HUES6 (cell line): ENCODE measurements at regions not wholly inside any gene's neighbourhood (a gene's known extent, or its start where the extent isn't known, plus 50 kb on each side); places are given as distances from the start of the nearest gene placed in this dataset.

Experiments
- H3K27ac ChIP-seq: 2 replicates; pipeline ENCODE4 v1.7.0; 2013; ENCODE audit warnings: low read depth, mild to moderate bottlenecking, low read length, inconsistent platforms
- H3K27me3 ChIP-seq: 2 replicates; pipeline ENCODE4 v1.6.1; 2013; ENCODE audit warnings: low read length; ENCODE audit not compliant: control insufficient read depth, insufficient read depth
- H3K36me3 ChIP-seq: 2 replicates; pipeline ENCODE4 v1.6.1; 2013; ENCODE audit warnings: low read length; ENCODE audit not compliant: control insufficient read depth, insufficient read depth
- H3K4me1 ChIP-seq: 2 replicates; pipeline ENCODE4 v1.6.1; 2013; ENCODE audit warnings: low read length; ENCODE audit not compliant: control insufficient read depth, insufficient read depth
- H3K4me3 ChIP-seq: 2 replicates; pipeline ENCODE4 v1.5.1; 2013; ENCODE audit warnings: low read depth, low read length
- H3K9ac ChIP-seq: one replicate; pipeline ENCODE4 v1.6.1; 2013; ENCODE audit warnings: mild to moderate bottlenecking, low read length
- H3K9me3 ChIP-seq: 2 replicates; pipeline ENCODE4 v1.6.1; 2013; ENCODE audit warnings: low read depth, low read length; ENCODE audit not compliant: control insufficient read depth, insufficient read depth

DNA sequence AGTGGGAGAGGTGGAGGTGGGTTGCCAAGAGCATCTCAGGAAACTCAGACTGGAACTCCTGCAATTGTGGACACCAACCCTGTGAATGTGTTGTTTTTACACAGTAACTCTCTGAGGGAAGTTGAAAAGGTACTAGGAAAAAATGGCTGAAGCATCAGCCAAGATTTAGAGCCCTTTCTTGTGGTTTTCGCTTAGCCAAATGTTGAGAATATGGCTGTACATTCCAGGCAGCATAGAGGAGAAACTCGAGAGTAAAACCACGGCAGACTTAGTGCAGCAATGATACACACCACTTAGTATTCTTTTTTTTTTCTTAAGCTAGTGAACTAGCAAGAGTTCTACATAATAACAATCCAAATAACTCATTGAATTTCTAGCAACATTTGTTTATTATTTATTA, 309.7 kb upstream of the MTNR1B start:
- Histone ChIP-seq H3K27me3 (no peaks in the 10 kb centered on the region), H3K9ac (no peak overlapping the region), H3K4me1 (no peaks in the 10 kb centered on the region), H3K27ac (no peak overlapping the region), H3K36me3 (no peaks in the 10 kb centered on the region), H3K9me3 (no peaks in the 10 kb centered on the region), H3K4me3 (no peak overlapping the region)

- Histone ChIP-seq H3K4me3 (no peak overlapping the region), H3K27me3 (no peaks in the 10 kb centered on the region), H3K4me1 (no peaks in the 10 kb centered on the region; the same call in 1 of the 2 replicates), H3K27ac (no peak overlapping the region), H3K9me3 (no peaks in the 10 kb centered on the region), H3K36me3 (no peaks in the 10 kb centered on the region), H3K9ac (no peak overlapping the region)
Observed at GRCh38 chr11:92662601-92663360, 306.7 kb upstream of the MTNR1B start.

GRCh38 chr11:92663539-92663938, 305.9 kb upstream of the MTNR1B start:
- Histone ChIP-seq H3K27ac (no peak overlapping the region), H3K9me3 (no peaks in the 10 kb centered on the region), H3K4me1 (no peaks in the 10 kb centered on the region; the same call in 1 of the 2 replicates), H3K4me3 (no peak overlapping the region), H3K36me3 (no peaks in the 10 kb centered on the region), H3K27me3 (no peaks in the 10 kb centered on the region), H3K9ac (no peak overlapping the region)

- Histone ChIP-seq H3K4me1 (peaks cover 6% of the 10 kb centered on the region; the same call in 1 of the 2 replicates), H3K27me3 (no peaks in the 10 kb centered on the region), H3K36me3 (no peaks in the 10 kb centered on the region), H3K9ac (no peak overlapping the region), H3K9me3 (no peaks in the 10 kb centered on the region), H3K27ac (no peak overlapping the region), H3K4me3 (no peak overlapping the region)
Observed at GRCh38 chr11:92667486-92668152, 301.8 kb upstream of the MTNR1B start.

DNA sequence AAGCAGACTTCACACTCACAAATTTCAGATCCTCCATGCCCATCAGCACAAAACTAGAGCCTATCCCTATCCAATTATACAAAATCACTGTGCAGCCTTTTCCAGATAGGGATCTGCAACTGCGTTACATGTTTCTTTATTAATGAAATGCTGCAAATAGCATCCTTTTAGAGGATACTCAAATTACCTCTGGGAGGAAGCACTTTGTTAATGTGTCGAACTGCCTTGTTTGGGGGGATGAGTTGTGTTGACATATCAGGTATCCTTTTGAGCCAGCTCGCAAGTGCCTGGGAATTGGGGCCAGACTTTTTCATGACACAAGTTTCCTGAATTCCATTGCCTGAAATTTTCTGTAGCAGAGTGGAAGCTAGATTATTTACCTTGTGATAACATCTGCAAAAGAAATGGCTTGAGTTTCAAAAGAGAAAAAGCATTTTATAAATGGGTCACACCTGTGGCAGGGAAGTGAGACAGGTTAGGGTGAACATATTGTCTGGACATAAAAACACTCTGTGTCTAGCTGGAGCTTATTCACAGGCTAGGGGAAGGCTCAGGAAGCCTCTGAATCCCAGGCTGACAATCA, 299.1 kb upstream of the MTNR1B start:
- Histone ChIP-seq H3K36me3 (no peaks in the 10 kb centered on the region), H3K27me3 (no peaks in the 10 kb centered on the region), H3K9me3 (no peaks in the 10 kb centered on the region), H3K4me1 (peaks cover 6% of the 10 kb centered on the region; the same call in 1 of the 2 replicates), H3K27ac (no peak overlapping the region), H3K4me3 (no peak overlapping the region), H3K9ac (no peak overlapping the region)

- peaks cover 6% of the 10 kb centered on the region; the same call in 1 of the 2 replicates for H3K4me1 ChIP-seq
- no peaks in the 10 kb centered on the region for H3K9me3 ChIP-seq
- H3K4me3 ChIP-seq, result no peak overlapping the region
- H3K9ac ChIP-seq, result no peak overlapping the region
- H3K27me3 ChIP-seq, result no peaks in the 10 kb centered on the region
- no peak overlapping the region for H3K27ac ChIP-seq
- H3K36me3 ChIP-seq, result no peaks in the 10 kb centered on the region
Observed at GRCh38 chr11:92671081-92671480, 298.4 kb upstream of the MTNR1B start.

DNA sequence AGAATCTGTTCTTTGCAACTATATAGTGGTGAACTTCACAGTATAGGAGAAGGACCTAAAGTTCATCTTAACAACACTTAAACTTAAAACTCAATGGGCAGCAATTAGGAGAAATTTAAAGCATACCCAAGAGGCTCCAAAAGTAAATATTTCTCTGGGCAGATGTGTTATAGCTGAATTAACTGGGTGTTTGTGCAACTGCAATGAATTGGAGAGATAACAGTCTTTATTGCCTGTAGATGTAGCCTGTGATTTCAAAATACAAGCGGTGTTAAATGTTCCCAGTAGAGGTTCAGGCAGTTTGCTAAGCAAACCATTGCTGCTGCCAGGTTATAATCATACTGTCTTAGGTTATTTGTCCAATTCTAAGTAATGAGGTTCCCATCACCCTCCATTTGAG, 294.1 kb upstream of the MTNR1B start:
- Histone ChIP-seq H3K4me3 (no peak overlapping the region), H3K27ac (no peak overlapping the region), H3K27me3 (no peaks in the 10 kb centered on the region), H3K4me1 (0 out of 2 replicates have a peak, but pooled peaks cover 4% of the 10 kb centered on the region), H3K9ac (no peak overlapping the region), H3K36me3 (no peaks in the 10 kb centered on the region), H3K9me3 (peaks cover 7% of the 10 kb centered on the region; the same call in 1 of the 2 replicates)

DNA sequence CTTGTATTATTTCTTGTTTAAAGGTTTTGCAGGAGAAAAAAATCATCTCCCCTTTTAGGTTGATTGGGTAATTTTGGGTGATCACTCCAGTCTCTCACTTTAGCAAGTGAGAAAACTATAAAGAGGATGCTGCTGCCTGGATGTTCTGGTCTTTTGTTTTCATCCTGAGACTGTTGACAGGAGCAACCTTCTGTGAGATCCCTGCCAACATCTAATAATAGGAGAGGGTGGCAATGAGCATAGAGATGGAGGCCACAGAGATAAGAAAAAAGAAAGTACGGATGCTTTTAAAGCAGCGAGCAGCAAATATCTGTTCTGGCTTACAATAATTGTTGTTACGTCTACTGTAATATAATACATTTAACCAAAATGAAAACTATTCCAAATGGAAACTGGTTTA, 293.6 kb upstream of the MTNR1B start:
- Histone ChIP-seq H3K4me1 (no peaks in the 10 kb centered on the region), H3K9me3 (peaks cover 7% of the 10 kb centered on the region; the same call in 1 of the 2 replicates), H3K9ac (no peak overlapping the region), H3K27me3 (no peaks in the 10 kb centered on the region), H3K27ac (no peak overlapping the region), H3K36me3 (no peaks in the 10 kb centered on the region), H3K4me3 (no peak overlapping the region)

- Histone ChIP-seq H3K27ac (no peak overlapping the region), H3K4me1 (no peaks in the 10 kb centered on the region), H3K4me3 (no peak overlapping the region), H3K9ac (no peak overlapping the region), H3K9me3 (peaks cover 7% of the 10 kb centered on the region; the same call in 1 of the 2 replicates), H3K27me3 (no peaks in the 10 kb centered on the region), H3K36me3 (no peaks in the 10 kb centered on the region)
Observed at GRCh38 chr11:92678008-92678611, 291.3 kb upstream of the MTNR1B start.

- no peak overlapping the region for H3K9ac ChIP-seq
- no peak overlapping the region for H3K27ac ChIP-seq
- no peak overlapping the region for H3K4me3 ChIP-seq
- no peaks in the 10 kb centered on the region for H3K27me3 ChIP-seq
- H3K36me3 ChIP-seq, result no peaks in the 10 kb centered on the region
- H3K9me3 ChIP-seq, result peaks cover 7% of the 10 kb centered on the region; the same call in 1 of the 2 replicates
- H3K4me1 ChIP-seq, result no peaks in the 10 kb centered on the region
Observed at GRCh38 chr11:92681586-92681985, 287.9 kb upstream of the MTNR1B start.

DNA sequence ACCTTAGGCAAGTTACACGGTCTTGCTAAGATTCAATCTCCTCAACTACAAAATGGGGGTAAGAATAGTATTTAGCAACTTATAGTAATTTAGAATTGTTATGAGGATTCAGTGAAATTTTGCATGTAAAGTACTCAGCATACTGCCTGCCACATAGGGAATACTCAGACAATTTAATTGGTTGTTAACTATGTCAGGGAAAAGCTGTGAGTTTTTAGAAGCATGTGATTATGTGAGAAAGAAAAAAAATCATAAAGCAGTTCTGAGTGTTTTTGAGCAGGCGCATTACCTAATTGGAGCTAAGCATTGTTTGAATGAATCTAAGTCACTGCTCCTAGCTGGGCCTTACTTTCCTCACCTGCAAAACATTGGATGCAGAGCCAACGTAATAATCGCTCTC, 287.3 kb upstream of the MTNR1B start:
- Histone ChIP-seq H3K9me3 (peaks cover 7% of the 10 kb centered on the region; the same call in 1 of the 2 replicates), H3K27ac (no peak overlapping the region), H3K4me3 (no peak overlapping the region), H3K4me1 (no peaks in the 10 kb centered on the region), H3K9ac (no peak overlapping the region), H3K27me3 (no peaks in the 10 kb centered on the region), H3K36me3 (no peaks in the 10 kb centered on the region)
